GM06990 (cell line): ENCODE measurements at regions not wholly inside any gene's neighbourhood (a gene's known extent, or its start where the extent isn't known, plus 50 kb on each side); places are given as distances from the start of the nearest gene placed in this dataset.

ENCODE experiments used
- DNase-seq: peaks from one replicate; pipeline ENCODE4 v3.0.0-alpha.2; 2011; ENCODE audit not compliant: insufficient read length; ENCODE audit errors: extremely low read depth
- H3K27me3 ChIP-seq: replicated peaks from 2 replicates; pipeline ENCODE4 v1.6.0; 2011; ENCODE audit warnings: low read length; ENCODE audit not compliant: control insufficient read depth, insufficient read depth
- H3K36me3 ChIP-seq: 2 replicates; pipeline ENCODE4 v1.5.1; 2011; ENCODE audit warnings: low read length; ENCODE audit not compliant: control insufficient read depth, insufficient read depth
- H3K4me3 ChIP-seq: replicated peaks from 2 replicates; pipeline ENCODE4 v1.5.1; 2011; ENCODE audit warnings: low read depth, mild to moderate bottlenecking, control low read depth, low read length
- CTCF ChIP-seq: IDR thresholded peaks from 2 replicates; pipeline ENCODE4 v1.5.1; 2011; ENCODE audit warnings: low read length, control low read depth, mild to moderate bottlenecking, inconsistent platforms; ENCODE audit not compliant: insufficient read depth, poor library complexity, severe bottlenecking

GRCh38 chr3:118813472-118813871 is 221.2 kb downstream of the IGSF11 start:
- no peak for TF ChIP-seq CTCF
- Histone ChIP-seq H3K27me3 (no peaks in the 10 kb centered on the region), H3K4me3 (no peak overlapping the region), H3K36me3 (no peaks in the 10 kb centered on the region)
- DNase-seq: peak; percentile 41

- Histone ChIP-seq H3K4me3 (no peak overlapping the region), H3K36me3 (no peaks in the 10 kb centered on the region), H3K27me3 (no peaks in the 10 kb centered on the region)
- peak; percentile 79 for TF ChIP-seq CTCF
- DNase-seq: no peak
Measured at GRCh38 chr3:118817748-118818165, 216.9 kb downstream of the IGSF11 start.

GRCh38 chr3:118818386-118818785 is 216.3 kb downstream of the IGSF11 start:
- TF ChIP-seq CTCF: no peak
- Histone ChIP-seq H3K4me3 (no peak overlapping the region), H3K36me3 (no peaks in the 10 kb centered on the region), H3K27me3 (no peaks in the 10 kb centered on the region)
- no peak for DNase-seq

- DNase-seq: no peak
- no peak for TF ChIP-seq CTCF
- H3K27me3 ChIP-seq: no peaks in the 10 kb centered on the region
Measured at GRCh38 chr3:118823626-118824025, 211.0 kb downstream of the IGSF11 start.

GRCh38 chr3:118827446-118827845 is 207.2 kb downstream of the IGSF11 start:
- TF ChIP-seq CTCF: no peak
- Histone ChIP-seq H3K4me3 (no peak overlapping the region), H3K36me3 (no peaks in the 10 kb centered on the region), H3K27me3 (no peaks in the 10 kb centered on the region)
- no peak for DNase-seq

More at GRCh38 chr3:118823626-118824025, 211.0 kb downstream of the IGSF11 start:
- Histone ChIP-seq H3K4me3 (no peak overlapping the region), H3K36me3 (no peaks in the 10 kb centered on the region)

GRCh38 chr3:118828351-118828750 is 206.3 kb downstream of the IGSF11 start:
- DNase-seq: no peak
- no peak for TF ChIP-seq CTCF
- no peak overlapping the region for H3K4me3 ChIP-seq
- H3K27me3 ChIP-seq: no peaks in the 10 kb centered on the region
- no peaks in the 10 kb centered on the region for H3K36me3 ChIP-seq
